ENCODE measurements at regions not wholly inside any gene's neighbourhood (a gene's known extent, or its start where the extent isn't known, plus 50 kb on each side); places are given as distances from the start of the nearest gene placed in this dataset.

- TF ChIP-seq TARDBP (IDR thresholded peaks at IDR 0.05): no peak
- TF ChIP-seq FOXA1 (IDR thresholded peaks at IDR 0.05): no peak
- TF ChIP-seq FOXK2 (IDR thresholded peaks at IDR 0.05): no peak
- TF ChIP-seq BHLHE40 (IDR thresholded peaks at IDR 0.05; ENCODE audit: borderline replicate concordance): no peak
- no peak for TF ChIP-seq ZNF384 (IDR thresholded peaks at IDR 0.05)
- no peak for TF ChIP-seq ARNT (IDR thresholded peaks at IDR 0.05)
- no peak for TF ChIP-seq SP1 (IDR thresholded peaks at IDR 0.05)
- no peak for TF ChIP-seq ELF4 (IDR thresholded peaks at IDR 0.05)
- no peak for TF ChIP-seq LEF1 (IDR thresholded peaks at IDR 0.05; ENCODE audit: borderline replicate concordance)
- TF ChIP-seq PKNOX1 (IDR thresholded peaks at IDR 0.05): no peak
- TF ChIP-seq CTBP1 (IDR thresholded peaks at IDR 0.05; ENCODE audit: borderline replicate concordance): no peak
- TF ChIP-seq FOXM1 (IDR thresholded peaks at IDR 0.05; ENCODE audit: borderline replicate concordance): no peak
- no peak for TF ChIP-seq L3MBTL2 (conservative IDR thresholded peaks at IDR 0.05)
- no peak for TF ChIP-seq HDGF (IDR thresholded peaks at IDR 0.05; ENCODE audit: borderline replicate concordance)
- no peak for TF ChIP-seq SUZ12 (IDR thresholded peaks at IDR 0.05)
- no peak for TF ChIP-seq NFRKB (IDR thresholded peaks at IDR 0.05)
- CTCF ChIA-PET: no interaction called here
- DNase-seq (ENCODE audit: extremely low spot score): no peak
- POLR2A ChIA-PET: no interaction called here
Measured at GRCh38 chr21:43301409-43302061, 125.4 kb downstream of the SIK1 start.

- CTCF ChIA-PET: no interaction called here
- no peak for TF ChIP-seq L3MBTL2 (conservative IDR thresholded peaks at IDR 0.05)
- TF ChIP-seq SUZ12 (IDR thresholded peaks at IDR 0.05): no peak
- no peak for TF ChIP-seq CTBP1 (IDR thresholded peaks at IDR 0.05; ENCODE audit: borderline replicate concordance)
- no peak for TF ChIP-seq SP1 (IDR thresholded peaks at IDR 0.05)
- no peak for TF ChIP-seq HDGF (IDR thresholded peaks at IDR 0.05; ENCODE audit: borderline replicate concordance)
- TF ChIP-seq FOXK2 (IDR thresholded peaks at IDR 0.05): no peak
- no peak for TF ChIP-seq ELF4 (IDR thresholded peaks at IDR 0.05)
- TF ChIP-seq LEF1 (IDR thresholded peaks at IDR 0.05; ENCODE audit: borderline replicate concordance): no peak
- TF ChIP-seq FOXM1 (IDR thresholded peaks at IDR 0.05; ENCODE audit: borderline replicate concordance): no peak
- no peak for TF ChIP-seq BHLHE40 (IDR thresholded peaks at IDR 0.05; ENCODE audit: borderline replicate concordance)
- TF ChIP-seq ARNT (IDR thresholded peaks at IDR 0.05): no peak
- no peak for TF ChIP-seq FOXA1 (IDR thresholded peaks at IDR 0.05)
- no peak for TF ChIP-seq PKNOX1 (IDR thresholded peaks at IDR 0.05)
- no peak for TF ChIP-seq ZNF384 (IDR thresholded peaks at IDR 0.05)
- TF ChIP-seq TARDBP (IDR thresholded peaks at IDR 0.05): no peak
- no peak for TF ChIP-seq NFRKB (IDR thresholded peaks at IDR 0.05)
- no peak for DNase-seq (ENCODE audit: extremely low spot score)
- POLR2A ChIA-PET: no interaction called here
Measured at GRCh38 chr21:43300496-43301408, 126.2 kb downstream of the SIK1 start.

GRCh38 chr21:43299441-43300277, 127.3 kb downstream of the SIK1 start:
- ChIA-PET CTCF (interaction anchor here (0.6 kb wide), 1 partner anchor 62 kb away, joined by 4 read pairs; no protein-coding TSS in a partner anchor), POLR2A (no interaction called here)
- DNase-seq (ENCODE audit: extremely low spot score): no peak
- TF ChIP-seq HDGF (IDR thresholded peaks at IDR 0.05; ENCODE audit: borderline replicate concordance) (no peak), FOXA1 (IDR thresholded peaks at IDR 0.05) (no peak), SUZ12 (IDR thresholded peaks at IDR 0.05) (no peak), FOXK2 (IDR thresholded peaks at IDR 0.05) (no peak), BHLHE40 (IDR thresholded peaks at IDR 0.05; ENCODE audit: borderline replicate concordance) (no peak), LEF1 (IDR thresholded peaks at IDR 0.05; ENCODE audit: borderline replicate concordance) (no peak), NFRKB (IDR thresholded peaks at IDR 0.05) (no peak), TARDBP (IDR thresholded peaks at IDR 0.05) (no peak), FOXM1 (IDR thresholded peaks at IDR 0.05; ENCODE audit: borderline replicate concordance) (no peak), L3MBTL2 (conservative IDR thresholded peaks at IDR 0.05) (no peak), SP1 (IDR thresholded peaks at IDR 0.05) (no peak), ARNT (IDR thresholded peaks at IDR 0.05) (no peak), ZNF384 (IDR thresholded peaks at IDR 0.05) (no peak), ELF4 (IDR thresholded peaks at IDR 0.05) (no peak), PKNOX1 (IDR thresholded peaks at IDR 0.05) (no peak), CTBP1 (IDR thresholded peaks at IDR 0.05; ENCODE audit: borderline replicate concordance) (no peak)

GRCh38 chr21:43298546-43299440, 128.1 kb downstream of the SIK1 start:
- ChIA-PET CTCF (no interaction called here), POLR2A (no interaction called here)
- DNase-seq (ENCODE audit: extremely low spot score): no peak
- TF ChIP-seq ELF4 (IDR thresholded peaks at IDR 0.05) (no peak), ZNF384 (IDR thresholded peaks at IDR 0.05) (no peak), HDGF (IDR thresholded peaks at IDR 0.05; ENCODE audit: borderline replicate concordance) (no peak), ARNT (IDR thresholded peaks at IDR 0.05) (no peak), NFRKB (IDR thresholded peaks at IDR 0.05) (no peak), PKNOX1 (IDR thresholded peaks at IDR 0.05) (no peak)

Measured in HEK293T (cell line).